Endothelial cell of umbilical vein (primary cell): ENCODE measurements at regions not wholly inside any gene's neighbourhood (a gene's known extent, or its start where the extent isn't known, plus 50 kb on each side); places are given as distances from the start of the nearest gene placed in this dataset.

Experiments
- BruUV-seq: library from RNA; stranded (reverse); fragments of 400-500 nt; replicated peaks from 2 replicates; lab custom pipeline; 2021; lab: Mats Ljungman, UMichigan
- CTCF ChIA-PET: fragments of 300-600, 350-600 bp; sonication (Branson Sonifier 250); formaldehyde crosslinking; loops from one replicate; lab custom pipeline; 2021; ENCODE audit warnings: antibody characterized with exemption, inconsistent platforms; lab: Charles Lee
- POLR2A ChIA-PET: fragments of 300-600, 350-600 bp; sonication (Branson Sonifier 250); formaldehyde crosslinking; loops from one replicate; lab custom pipeline; 2021; ENCODE audit warnings: antibody characterized with exemption, inconsistent platforms; lab: Charles Lee
- DNase-seq: peaks from one replicate; pipeline ENCODE4 v3.0.0-alpha.2; 2011; ENCODE audit warnings: low read depth, low spot score
- FAIRE-seq: peaks from 2 replicates; lab custom pipeline; 2011; peaks lifted over from hg19 to GRCh38; lab: Jason Lieb, UNC
- H2AFZ ChIP-seq: 2 replicates; pipeline ENCODE4 v1.6.0; 2012; ENCODE audit warnings: low read depth, low read length, control low read depth, inconsistent platforms
- H3K27ac ChIP-seq: 2 replicates; pipeline ENCODE4 v1.5.1; 2011; ENCODE audit warnings: low read depth, mild to moderate bottlenecking, control low read depth, low read length, moderate library complexity; ENCODE audit not compliant: insufficient read depth
- H3K27me3 ChIP-seq, 2 experiments: 2 replicates each; pipeline versions ENCODE4 v1.6.0 to v1.6.1; 2011; ENCODE audit warnings: low read length in 2 of 2, mixed read lengths in 1 of 2; ENCODE audit not compliant: control insufficient read depth in 2 of 2, insufficient read depth in 2 of 2
- H3K36me3 ChIP-seq, 2 experiments: 2 replicates in 1 of 2; 3 replicates in 1 of 2; pipeline ENCODE4 v1.5.1; 2011; ENCODE audit warnings: low read length in 2 of 2, mild to moderate bottlenecking in 1 of 2, moderate library complexity in 1 of 2; ENCODE audit not compliant: control insufficient read depth in 2 of 2, insufficient read depth in 2 of 2; ENCODE audit errors: extremely low read depth in 1 of 2
- H3K4me1 ChIP-seq: 3 replicates; pipeline ENCODE4 v1.5.1; 2011; ENCODE audit warnings: mild to moderate bottlenecking, low read length; ENCODE audit not compliant: control insufficient read depth, insufficient read depth; ENCODE audit errors: extremely low read depth
- H3K4me2 ChIP-seq: 2 replicates; pipeline ENCODE4 v1.6.1; 2011; ENCODE audit warnings: low read length, control low read depth, mixed read lengths; ENCODE audit not compliant: insufficient read depth
- H3K4me3 ChIP-seq, 3 experiments: fragments of 200-600 bp in 1 of 3; sonication (generic), shearing (Covaris generic) in 1 of 3; replicated peaks in 1 of 3; 2 replicates each; pipeline ENCODE4 v1.5.1; 2011 to 2016; ENCODE audit warnings: control low read depth in 3 of 3, low read length in 3 of 3, mild to moderate bottlenecking in 2 of 3, inconsistent platforms in 1 of 3, low read depth in 1 of 3, moderate library complexity in 1 of 3; ENCODE audit not compliant: insufficient read depth in 1 of 3
- H3K79me2 ChIP-seq: 2 replicates; pipeline ENCODE4 v1.6.0; 2012; ENCODE audit warnings: low read length, inconsistent platforms; ENCODE audit not compliant: control insufficient read depth, insufficient read depth
- H3K9ac ChIP-seq: replicated peaks from 2 replicates; pipeline ENCODE3; 2011; ENCODE audit warnings: low read length, control low read depth; ENCODE audit not compliant: insufficient read depth; ENCODE audit errors: extremely low read depth
- H3K9me1 ChIP-seq: replicated peaks from 3 replicates; pipeline ENCODE4 v1.6.0; 2011; ENCODE audit warnings: mild to moderate bottlenecking, low read length; ENCODE audit not compliant: control insufficient read depth, insufficient read depth; ENCODE audit errors: extremely low read depth
- H3K9me3 ChIP-seq: replicated peaks from 2 replicates; pipeline ENCODE4 v1.5.1; 2012; ENCODE audit warnings: low read length, inconsistent platforms; ENCODE audit not compliant: control insufficient read depth, insufficient read depth
- H4K20me1 ChIP-seq: replicated peaks from 2 replicates; pipeline ENCODE3; 2011; ENCODE audit warnings: mild to moderate bottlenecking, low read length; ENCODE audit not compliant: control insufficient read depth, insufficient read depth; ENCODE audit errors: extremely low read depth
- CTCF ChIP-seq, 2 donors: IDR thresholded peaks; 1 replicate in 1 of 2; 2 replicates in 1 of 2; pipeline ENCODE4 v1.5.1; 2011; ENCODE audit warnings: low read length in 2 of 2, mild to moderate bottlenecking in 2 of 2, moderate library complexity in 2 of 2, control low read depth in 1 of 2, inconsistent platforms in 1 of 2, low read depth in 1 of 2; ENCODE audit not compliant: insufficient read depth in 1 of 2; ENCODE audit errors: extremely low read depth in 1 of 2
- EZH2 ChIP-seq: IDR thresholded peaks from 2 replicates; pipeline ENCODE4 v1.6.1; 2012; ENCODE audit warnings: borderline replicate concordance, low read depth, mild to moderate bottlenecking, moderate library complexity, low read length, inconsistent platforms; ENCODE audit not compliant: severe bottlenecking
- FOS ChIP-seq: IDR thresholded peaks from 2 replicates; pipeline ENCODE4 v1.6.1; 2011; ENCODE audit warnings: mild to moderate bottlenecking, low read length, moderate library complexity, borderline replicate concordance; ENCODE audit not compliant: insufficient read depth
- GATA2 ChIP-seq: IDR thresholded peaks from 2 replicates; pipeline ENCODE4 v1.7.0; 2011; ENCODE audit warnings: low read depth, mild to moderate bottlenecking, moderate library complexity, mixed read lengths, low read length; ENCODE audit not compliant: insufficient read length, insufficient read depth
- JUN ChIP-seq: IDR thresholded peaks from 2 replicates; pipeline ENCODE4 v1.6.1; 2011; ENCODE audit warnings: borderline replicate concordance, low read depth; ENCODE audit not compliant: insufficient read length, insufficient read depth
- MAX ChIP-seq: IDR thresholded peaks from 2 replicates; pipeline ENCODE4 v1.6.1; 2011; ENCODE audit not compliant: insufficient read depth, insufficient read length
- MYC ChIP-seq: IDR thresholded peaks from one replicate; pipeline ENCODE4 v1.6.1; 2011; ENCODE audit warnings: mild to moderate bottlenecking, low read depth, low read length
- POLR2A ChIP-seq: IDR thresholded peaks from 2 replicates; pipeline ENCODE4 v1.6.1; 2012; ENCODE audit warnings: low read depth, mild to moderate bottlenecking, control low read depth, low read length
- POLR2AphosphoS5 ChIP-seq: IDR thresholded peaks from 2 replicates; pipeline ENCODE4 v1.6.1; 2012; ENCODE audit warnings: low read depth, mild to moderate bottlenecking, control low read depth, low read length, moderate library complexity; ENCODE audit not compliant: insufficient read depth
- dilution Hi-C: fragments of 300-500 bp; cut with MboI; formaldehyde crosslinking; loops from one replicate; pipeline ENCODE4 v1.15.0; 2019; ENCODE audit warnings: low sequenced_read_pairs; ENCODE audit not compliant: extremely low pct_ligation_motif_present
- intact Hi-C: fragments of 100-400 bp; cut with micrococcal nuclease; formaldehyde crosslinking; loops from one replicate; pipeline ENCODE4 v1.10.0; 2022

- ChIA-PET CTCF (no interaction called here), POLR2A (no interaction called here)
- H3K4me1 ChIP-seq = no peaks in the 10 kb centered on the region
- no peak overlapping the region for H3K9ac ChIP-seq
- intact Hi-C loops (no loop called here), dilution Hi-C loops (no loop called here)
- no peak for TF ChIP-seq MAX
- no peak for TF ChIP-seq CTCF (IDR thresholded peaks at IDR 0.05; ENCODE audit: extremely low read depth in 1 of 2, insufficient read depth in 1 of 2, low read depth in 1 of 2, low read length in 2 of 2)
- TF ChIP-seq POLR2AphosphoS5 = no peak
- TF ChIP-seq FOS = no peak
- no peak for TF ChIP-seq MYC
- TF ChIP-seq POLR2A = no peak
- no peak for TF ChIP-seq GATA2
- no peak for TF ChIP-seq JUN
- no peak for TF ChIP-seq EZH2
- no peaks in the 10 kb centered on the region for H3K9me1 ChIP-seq
- FAIRE-seq (no peak), DNase-seq (no peak)
- no peaks in the 10 kb centered on the region for H4K20me1 ChIP-seq
- no peak overlapping the region for H3K27ac ChIP-seq
- H3K79me2 ChIP-seq = no peaks in the 10 kb centered on the region
- H3K4me3 ChIP-seq = no peak overlapping the region
- no peaks in the 10 kb centered on the region for H3K9me3 ChIP-seq
- no TSS peak for BruUV-seq
- H3K4me2 ChIP-seq = no peak overlapping the region
- H3K27me3 ChIP-seq = no peaks in the 10 kb centered on the region
- no peak overlapping the region for H2AFZ ChIP-seq
- no peaks in the 10 kb centered on the region for H3K36me3 ChIP-seq
Observed at GRCh38 chr2:162916286-162916801, 77.8 kb upstream of the KCNH7 start.
